Subcutaneous abdominal adipose tissue (tissue), 5 donors: ENCODE measurements at regions not wholly inside any gene's neighbourhood (a gene's known extent, or its start where the extent isn't known, plus 50 kb on each side); places are given as distances from the start of the nearest gene placed in this dataset.
"Not testable (repeated sequence)": the region's sequence is repeated elsewhere in the genome, so short reads cannot be mapped to it uniquely, and the experiment has no call there.

Experiments
- H3K27ac ChIP-seq: one replicate; pipeline ENCODE4 v1.7.0; 2013; ENCODE audit warnings: low read depth, mild to moderate bottlenecking, inconsistent platforms, low read length, moderate library complexity
- H3K27me3 ChIP-seq, 5 donors: one replicate each; pipeline ENCODE4 v1.7.0; 2013; ENCODE audit warnings: low read length in 5 of 5, inconsistent platforms in 1 of 5; ENCODE audit not compliant: control insufficient read depth in 5 of 5, insufficient read depth in 4 of 5
- H3K36me3 ChIP-seq, 5 donors: one replicate each; pipeline ENCODE4 v1.7.0; 2013; ENCODE audit warnings: low read length in 5 of 5; ENCODE audit not compliant: control insufficient read depth in 5 of 5, insufficient read depth in 5 of 5
- H3K4me1 ChIP-seq, 5 donors: one replicate each; pipeline ENCODE4 v1.7.0; 2013; ENCODE audit warnings: low read length in 5 of 5, mild to moderate bottlenecking in 3 of 5, moderate library complexity in 1 of 5; ENCODE audit not compliant: control insufficient read depth in 5 of 5, insufficient read depth in 5 of 5
- H3K4me3 ChIP-seq, 5 donors: one replicate each; pipeline ENCODE4 v1.7.0; 2013; ENCODE audit warnings: low read length in 5 of 5, low read depth in 1 of 5
- H3K9ac ChIP-seq, 5 donors: one replicate each; pipeline ENCODE4 v1.7.0; 2013; ENCODE audit warnings: low read length in 5 of 5, mild to moderate bottlenecking in 4 of 5, moderate library complexity in 3 of 5
- H3K9me3 ChIP-seq, 5 donors: one replicate each; pipeline ENCODE4 v1.7.0; 2013; ENCODE audit warnings: low read length in 5 of 5; ENCODE audit not compliant: control insufficient read depth in 5 of 5
- donor health status: healthy.
- donor health status: healthy.
- donor health status: healthy.
- donor health status: healthy.
- donor health status: healthy.

- Histone ChIP-seq H3K4me3 (no peak overlapping the region), H3K9ac (no peak overlapping the region)
These were observed 132.6 kb downstream of the SPRY1 start for GRCh38 chr4:123529278-123529568.

DNA sequence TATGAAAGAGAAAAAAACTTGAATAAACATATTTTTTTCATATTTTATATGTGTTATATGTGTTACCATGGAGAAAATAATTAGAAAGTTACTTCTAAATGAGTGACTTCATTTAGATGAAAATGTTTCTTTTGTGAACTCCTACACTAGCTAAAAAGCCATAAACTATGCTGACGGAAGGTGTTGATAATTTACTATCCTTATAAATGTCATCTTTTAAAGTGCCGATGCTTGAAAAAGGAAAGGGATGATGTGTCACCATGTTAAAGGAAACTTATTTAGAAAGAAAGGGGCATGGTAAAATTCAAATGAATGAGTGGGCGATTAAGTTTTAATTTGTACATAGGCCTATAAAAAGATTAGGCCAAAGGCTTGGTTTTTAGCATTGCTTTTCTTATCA lies 133.8 kb downstream of the SPRY1 start:
- Histone ChIP-seq H3K9me3 (no peaks in the 10 kb centered on the region), H3K4me1 (no peaks in the 10 kb centered on the region), H3K4me3 (no peak overlapping the region), H3K36me3 (no peaks in the 10 kb centered on the region), H3K27me3 (no peaks in the 10 kb centered on the region), H3K9ac (no peak overlapping the region), H3K27ac (no peak overlapping the region)

More at GRCh38 chr4:123529278-123529568, 132.6 kb downstream of the SPRY1 start:
- Histone ChIP-seq H3K36me3 (no peaks in the 10 kb centered on the region), H3K9me3 (no peaks in the 10 kb centered on the region), H3K27me3 (no peaks in the 10 kb centered on the region), H3K4me1 (no peaks in the 10 kb centered on the region), H3K27ac (no peak overlapping the region)

DNA sequence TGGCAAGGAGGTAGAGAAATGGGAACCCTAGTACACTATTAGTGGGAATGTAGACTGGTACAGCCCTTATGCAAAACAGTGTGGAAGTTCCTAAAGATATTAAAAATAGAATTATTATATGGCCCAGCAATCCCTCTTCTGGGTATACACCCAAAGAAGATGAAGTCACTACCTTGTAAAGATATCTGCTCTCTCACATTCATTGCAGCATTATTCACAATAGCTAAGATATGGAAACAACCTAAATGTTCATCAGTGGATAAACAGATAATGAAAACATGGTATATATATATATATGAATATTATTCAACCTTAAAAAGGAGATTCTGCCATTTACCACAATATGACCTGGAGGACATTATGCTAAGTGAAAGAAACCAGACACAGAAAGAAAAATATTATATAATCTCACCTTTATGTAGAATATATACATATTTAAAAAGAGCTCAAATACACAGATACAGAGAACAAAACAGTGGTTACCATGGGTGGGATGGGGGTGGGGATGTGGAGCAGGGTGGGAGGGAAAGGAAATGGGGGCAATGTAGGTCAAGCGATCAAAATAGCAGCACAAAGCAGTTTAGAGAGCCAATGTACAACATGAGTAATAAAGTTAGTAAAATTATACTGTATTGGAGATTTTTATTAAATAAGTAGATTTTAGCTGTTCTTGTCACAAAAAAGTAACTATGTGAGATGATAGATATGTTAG lies 138.6 kb downstream of the SPRY1 start:
- H3K9me3 ChIP-seq = no peaks in the 10 kb centered on the region
- H3K4me3 ChIP-seq = no peak overlapping the region
- no peaks in the 10 kb centered on the region for H3K27me3 ChIP-seq
- no peaks in the 10 kb centered on the region for H3K4me1 ChIP-seq
- no peak overlapping the region for H3K9ac ChIP-seq
- no peak overlapping the region for H3K27ac ChIP-seq
- H3K36me3 ChIP-seq = no peaks in the 10 kb centered on the region

- H3K27ac ChIP-seq = no peak overlapping the region
- H3K27me3 ChIP-seq = no peaks in the 10 kb centered on the region
- H3K36me3 ChIP-seq = no peaks in the 10 kb centered on the region
- H3K9me3 ChIP-seq = no peaks in the 10 kb centered on the region
- H3K4me3 ChIP-seq = no peak overlapping the region
- no peaks in the 10 kb centered on the region for H3K4me1 ChIP-seq
- H3K9ac ChIP-seq = no peak overlapping the region
These were observed 139.6 kb downstream of the SPRY1 start for GRCh38 chr4:123536225-123536624.

- not testable (repeated sequence) for H3K4me1 ChIP-seq, H3K36me3 ChIP-seq, H3K9me3 ChIP-seq, H3K9ac ChIP-seq, H3K27me3 ChIP-seq, H3K27ac ChIP-seq, H3K4me3 ChIP-seq
These were observed 141.4 kb downstream of the SPRY1 start for GRCh38 chr4:123537906-123538402.

GRCh38 chr4:123545667-123546572 lies 149.3 kb downstream of the SPRY1 start:
- no peaks in the 10 kb centered on the region for H3K27me3 ChIP-seq
- no peaks in the 10 kb centered on the region for H3K36me3 ChIP-seq
- H3K4me3 ChIP-seq = no peak overlapping the region
- H3K27ac ChIP-seq = no peak overlapping the region
- no peak overlapping the region for H3K9ac ChIP-seq
- H3K9me3 ChIP-seq = peaks cover 0 to 7% (median 0%) of the 10 kb centered on the region in 5 donors
- H3K4me1 ChIP-seq = peaks cover 0 to 8% (median 4%) of the 10 kb centered on the region in 5 donors

GRCh38 chr4:123546573-123547060 lies 150.0 kb downstream of the SPRY1 start:
- no peak overlapping the region for H3K4me3 ChIP-seq
- no peaks in the 10 kb centered on the region for H3K27me3 ChIP-seq
- peaks cover 0 to 7% (median 0%) of the 10 kb centered on the region in 5 donors for H3K9me3 ChIP-seq
- H3K9ac ChIP-seq = no peak overlapping the region
- H3K27ac ChIP-seq = no peak overlapping the region
- no peaks in the 10 kb centered on the region for H3K36me3 ChIP-seq
- H3K4me1 ChIP-seq = peaks cover 0 to 8% (median 4%) of the 10 kb centered on the region in 5 donors

DNA sequence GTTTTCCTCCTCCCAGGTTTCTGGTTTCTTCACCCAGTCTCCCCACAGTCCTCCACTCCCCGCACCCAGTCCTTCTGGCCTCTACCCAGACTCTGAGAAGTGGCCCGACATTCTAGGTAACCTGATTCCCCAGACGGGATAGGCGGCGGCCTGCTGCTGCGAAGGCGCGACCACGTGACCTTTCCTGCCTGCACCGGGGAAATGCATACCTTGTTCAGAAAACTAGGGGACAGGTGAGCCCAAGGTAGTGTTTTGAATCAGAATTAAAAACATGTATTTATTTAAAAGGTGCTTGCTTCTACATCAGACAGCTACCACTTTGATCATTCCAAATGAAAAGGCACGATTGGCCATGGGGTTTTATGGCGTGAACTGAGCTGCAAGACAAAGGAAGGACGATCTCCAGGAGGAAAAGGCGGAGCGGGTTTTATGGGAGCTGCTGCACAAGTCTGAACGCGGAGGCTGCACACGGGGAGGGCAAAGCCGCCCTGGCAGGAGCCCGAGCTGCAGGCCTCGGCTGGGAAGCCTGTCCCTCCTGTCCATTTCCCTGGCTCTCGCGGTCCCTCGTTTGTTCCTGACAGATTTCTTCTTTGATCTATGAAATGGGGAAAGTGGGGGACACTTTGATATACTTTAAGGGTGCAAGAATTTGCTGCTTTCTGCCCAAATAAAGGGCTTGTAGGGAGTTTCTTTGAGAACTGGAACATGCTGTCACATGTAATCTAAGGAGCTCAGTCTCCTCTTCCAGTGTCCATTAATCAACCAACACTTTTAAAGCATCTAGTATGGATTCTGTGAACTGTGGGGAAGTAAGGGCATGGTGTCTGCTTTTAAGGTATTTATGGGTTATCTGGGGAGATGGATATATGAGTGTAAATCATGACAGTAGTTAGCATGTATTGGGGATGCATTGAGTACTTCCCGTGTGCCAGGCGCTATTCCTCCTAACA lies 150.9 kb downstream of the SPRY1 start:
- H3K4me1 ChIP-seq = peaks cover 0 to 8% (median 4%) of the 10 kb centered on the region in 5 donors
- no peaks in the 10 kb centered on the region for H3K27me3 ChIP-seq
- H3K4me3 ChIP-seq = no peak overlapping the region
- no peak overlapping the region for H3K9ac ChIP-seq
- H3K36me3 ChIP-seq = no peaks in the 10 kb centered on the region
- H3K9me3 ChIP-seq = peaks cover 0 to 7% (median 0%) of the 10 kb centered on the region in 5 donors
- no peak overlapping the region for H3K27ac ChIP-seq

- H3K27me3 ChIP-seq = no peaks in the 10 kb centered on the region
- H3K9me3 ChIP-seq = peaks cover 0 to 7% (median 0%) of the 10 kb centered on the region in 5 donors
- no peak overlapping the region for H3K4me3 ChIP-seq
- H3K36me3 ChIP-seq = no peaks in the 10 kb centered on the region
- no peak overlapping the region for H3K9ac ChIP-seq
- H3K27ac ChIP-seq = no peak overlapping the region
- peaks cover 7 to 35% (median 28%) of the 10 kb centered on the region in 5 donors for H3K4me1 ChIP-seq
These were observed 156.7 kb downstream of the SPRY1 start for GRCh38 chr4:123553279-123553678.
